ENCODE measurements at regions not wholly inside any gene's neighbourhood (a gene's known extent, or its start where the extent isn't known, plus 50 kb on each side); places are given as distances from the start of the nearest gene placed in this dataset.
A peak's percentile ranks its signal among the peaks of the same experiment; 100 is the strongest.

DNA sequence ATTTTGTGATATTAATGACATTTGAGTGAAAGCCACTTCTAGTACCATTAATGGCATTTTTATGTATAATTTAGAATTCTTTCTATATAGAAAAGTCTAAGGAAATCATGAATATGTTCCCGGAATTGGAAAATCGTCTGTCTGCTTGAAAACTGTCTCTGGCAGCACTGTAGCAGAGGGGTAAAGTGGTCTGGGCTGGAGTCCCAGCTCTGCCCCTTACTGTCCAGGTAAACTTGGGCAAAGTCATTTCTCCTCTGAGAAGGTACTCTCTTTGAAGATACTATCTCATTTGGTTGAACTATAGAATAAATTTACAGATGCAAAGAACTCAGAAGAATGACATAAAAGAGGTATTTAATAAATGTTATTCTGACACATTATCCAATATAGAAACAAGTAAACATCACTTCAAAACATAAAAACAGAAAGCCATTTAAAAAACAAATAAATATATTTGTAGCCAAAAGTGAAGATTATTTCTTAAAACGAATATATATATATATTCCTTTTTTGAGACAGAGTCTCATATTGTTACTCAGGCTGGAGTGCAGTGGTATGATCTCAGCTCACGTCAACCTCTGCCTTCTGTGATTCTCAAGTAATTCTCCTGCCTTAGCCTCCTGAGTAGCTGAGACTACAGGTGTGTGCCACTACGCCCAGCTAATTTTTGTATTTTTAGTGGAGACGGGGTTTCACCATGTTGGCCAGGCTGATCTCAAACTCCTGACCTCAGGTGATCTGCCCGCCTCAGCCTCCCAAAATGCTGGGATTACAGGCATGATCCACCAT, 149.8 kb upstream of the ITGA4 start:
- no peak for DNase-seq

- DNase-seq: no peak
Measured at GRCh38 chr2:181308766-181309515, 148.2 kb upstream of the ITGA4 start.

GRCh38 chr2:181309586-181309985, 147.6 kb upstream of the ITGA4 start:
- no peak for DNase-seq

DNA sequence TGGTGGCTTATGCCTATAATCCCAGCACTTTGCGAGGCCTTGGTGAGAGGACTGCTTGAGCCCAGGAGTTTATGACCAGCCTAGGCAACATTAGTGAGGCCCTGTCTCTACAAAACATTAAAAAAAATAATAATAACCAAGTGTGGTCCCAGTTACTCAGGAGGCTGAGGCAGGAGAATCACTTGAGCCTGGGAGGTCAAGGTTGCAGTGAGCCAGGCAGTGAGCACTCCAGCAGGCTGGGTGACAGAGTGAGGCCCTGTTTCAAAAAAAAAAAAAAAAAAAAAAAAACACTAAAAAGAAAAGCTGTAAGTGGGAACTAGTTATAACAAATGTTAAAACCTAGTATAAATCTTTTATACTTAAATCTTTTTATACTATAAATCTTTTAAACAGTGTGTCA, 146.2 kb upstream of the ITGA4 start:
- DNase-seq: no peak

- DNase-seq: no peak
Measured at GRCh38 chr2:181311837-181312236, 145.3 kb upstream of the ITGA4 start.

GRCh38 chr2:181312515-181312927, 144.7 kb upstream of the ITGA4 start:
- DNase-seq: peak; percentile 20

DNA sequence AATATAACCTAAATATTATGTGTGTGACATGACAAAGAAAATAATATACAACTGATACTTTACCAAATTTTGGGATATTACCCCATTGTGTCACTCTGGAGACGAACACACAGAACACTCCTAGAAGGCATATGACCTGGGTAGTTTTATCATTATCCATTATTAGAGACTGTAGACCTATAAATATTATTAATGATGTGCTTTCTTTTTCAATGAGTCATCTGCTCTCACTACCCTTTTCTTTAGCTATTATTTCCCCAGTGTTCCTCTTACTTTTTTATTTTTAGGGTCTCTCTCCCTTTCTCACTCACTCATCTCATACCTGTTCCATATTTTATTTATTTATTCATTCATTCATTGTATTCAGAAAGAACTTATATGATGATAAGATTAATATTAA, 143.3 kb upstream of the ITGA4 start:
- DNase-seq: no peak

GRCh38 chr2:181314551-181314950, 142.6 kb upstream of the ITGA4 start:
- no peak for DNase-seq

GRCh38 chr2:181317511-181317910, 139.7 kb upstream of the ITGA4 start:
- DNase-seq: no peak

- no peak for DNase-seq
Measured at GRCh38 chr2:181318504-181319280, 138.5 kb upstream of the ITGA4 start.

GRCh38 chr2:181319286-181319685, 137.9 kb upstream of the ITGA4 start:
- DNase-seq: no peak

DNA sequence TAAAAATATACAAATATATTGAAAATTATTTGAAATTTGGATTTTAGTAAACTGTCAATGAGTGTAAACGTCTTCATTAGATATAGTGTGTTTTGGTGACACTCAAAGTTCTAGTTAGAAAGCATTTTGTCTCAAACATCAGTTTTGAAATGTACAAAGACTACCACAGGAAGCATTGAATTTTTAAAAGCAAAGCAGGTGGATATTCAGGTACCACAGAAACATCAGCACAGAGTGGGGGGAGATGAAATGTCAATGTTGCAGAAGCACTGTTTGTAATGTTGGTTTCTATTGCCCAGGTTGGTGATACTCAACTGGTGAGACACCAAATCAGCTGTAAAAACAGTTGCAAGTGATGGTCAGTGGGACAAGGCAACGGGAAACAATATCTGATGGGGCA, 136.5 kb upstream of the ITGA4 start:
- no peak for DNase-seq

DNA sequence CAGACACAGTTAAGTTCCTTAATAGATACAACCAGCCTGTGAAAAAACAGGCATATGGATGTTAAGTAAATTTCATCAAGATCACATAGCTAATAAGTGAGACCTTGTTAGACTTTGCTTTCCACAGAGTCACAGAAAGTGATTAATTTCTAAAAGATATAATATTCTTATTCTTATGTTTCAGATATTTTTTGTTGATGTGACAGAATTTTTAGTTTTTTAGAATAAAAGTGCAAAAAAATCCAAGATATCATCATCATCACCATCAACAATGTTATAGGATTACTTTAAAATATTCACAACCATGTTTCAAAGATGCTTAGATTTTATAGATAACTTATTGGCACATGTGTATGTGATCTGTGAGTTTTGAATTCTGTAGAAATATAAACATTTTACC, 132.3 kb upstream of the ITGA4 start:
- DNase-seq: no peak

DNA sequence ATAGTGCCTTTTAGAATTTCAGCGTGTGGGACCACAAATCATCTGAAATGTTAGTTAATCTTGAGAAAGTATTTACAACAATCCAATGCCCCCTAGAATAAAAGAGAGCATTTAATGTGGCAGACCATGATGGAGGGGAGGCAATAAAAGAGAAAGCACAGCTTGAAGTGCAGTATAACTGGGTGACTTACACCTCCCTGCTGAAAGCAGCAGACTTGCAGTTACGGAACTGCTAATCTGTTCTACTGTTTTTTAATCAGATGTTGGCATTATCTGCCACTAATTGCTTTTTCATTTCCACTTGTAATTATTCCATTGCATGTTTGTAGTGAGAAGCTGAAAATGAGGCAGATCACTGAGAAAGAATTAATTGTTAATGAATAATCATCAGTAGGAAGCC, 130.5 kb upstream of the ITGA4 start:
- DNase-seq: no peak

DNA sequence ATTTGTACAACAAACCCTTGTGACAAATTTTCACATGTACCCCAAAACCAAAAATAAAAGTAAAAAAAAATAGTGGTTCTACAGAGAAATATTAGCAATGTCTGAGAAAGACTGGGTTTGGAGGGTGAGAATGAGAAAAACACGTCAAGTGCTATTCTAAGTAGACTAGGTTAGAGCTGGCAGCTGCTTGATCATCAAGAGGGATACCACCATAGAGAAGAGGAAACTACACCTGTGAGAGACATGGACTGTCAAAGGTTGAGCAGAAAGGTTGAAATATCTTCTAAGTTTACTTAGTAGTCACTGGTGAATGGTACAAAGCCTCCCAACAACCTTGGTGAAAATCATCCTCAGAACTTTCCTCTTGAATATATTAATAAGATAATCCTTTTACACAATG, 126.9 kb upstream of the ITGA4 start:
- no peak for DNase-seq

GRCh38 chr2:181332044-181332605, 125.1 kb upstream of the ITGA4 start:
- no peak for DNase-seq

GRCh38 chr2:181334158-181334826, 122.9 kb upstream of the ITGA4 start:
- DNase-seq: no peak

- DNase-seq: no peak
Measured at GRCh38 chr2:181340891-181341290, 116.3 kb upstream of the ITGA4 start.

GRCh38 chr2:181341855-181342600, 115.2 kb upstream of the ITGA4 start:
- no peak for DNase-seq

GRCh38 chr2:181348107-181348837, 108.9 kb upstream of the ITGA4 start:
- no peak for DNase-seq

DNA sequence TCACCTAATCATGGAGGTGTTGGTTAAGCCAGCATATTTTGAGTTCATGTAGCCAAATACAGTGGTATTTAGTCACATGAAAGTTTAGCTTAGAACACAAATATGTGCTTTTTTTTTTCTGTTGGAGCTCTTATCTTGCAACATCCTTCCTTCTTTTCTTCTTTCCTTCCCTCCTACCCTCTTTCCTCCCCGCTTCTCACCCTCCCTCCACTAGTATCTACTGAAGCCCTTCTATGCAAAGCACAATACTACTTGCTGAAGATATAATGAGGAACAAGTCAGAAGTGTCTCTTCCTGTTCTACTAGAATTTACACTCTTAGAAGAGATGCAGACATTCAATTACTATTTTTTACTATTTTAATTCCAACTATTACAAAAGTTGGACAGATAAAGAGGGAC, 105.0 kb upstream of the ITGA4 start:
- DNase-seq: no peak

Data from stimulated activated naive CD4-positive, alpha-beta T cell treated with Interleukin-2 at 50 U/mL for 16 hours (primary cell).